IMR-90 (cell line): ENCODE measurements at regions not wholly inside any gene's neighbourhood (a gene's known extent, or its start where the extent isn't known, plus 50 kb on each side); places are given as distances from the start of the nearest gene placed in this dataset.

ENCODE experiments used
- ATAC-seq: fragments of 200-7000 bp; cut with Tn5 transposase; 2 replicates; pipeline ENCODE4 v1.9.1; 2020; ENCODE audit warnings: low read depth, mild to moderate bottlenecking, moderate library complexity
- BruUV-seq: library from RNA; stranded (reverse); fragments of 400-500 nt; replicated peaks from 2 replicates; lab custom pipeline; 2021; lab: Mats Ljungman, UMichigan
- CTCF ChIA-PET: fragments of 300-600 bp; formaldehyde crosslinking; extraction: SDS; loops from one replicate; lab custom pipeline; 2021; ENCODE audit warnings: antibody characterized with exemption; lab: Yijun Ruan, JAX
- POLR2A ChIA-PET: fragments of 300-600 bp; sonication (Branson Sonifier 250); formaldehyde crosslinking; loops from one replicate; lab custom pipeline; 2022; ENCODE audit warnings: antibody characterized with exemption; ENCODE audit not compliant: unreplicated experiment; lab: Charles Lee
- DNase-seq: peaks from one replicate; pipeline ENCODE4 v3.0.0; 2013
- H2AFZ ChIP-seq: replicated peaks from 2 replicates; pipeline ENCODE3; 2013; ENCODE audit warnings: low read length, mild to moderate bottlenecking; ENCODE audit not compliant: poor library complexity
- H2AK5ac ChIP-seq: 2 replicates; pipeline ENCODE4 v1.6.1; 2013; ENCODE audit warnings: low read depth, low read length, inconsistent platforms
- H2AK9ac ChIP-seq: replicated peaks from 2 replicates; pipeline ENCODE3; 2013; ENCODE audit warnings: mild to moderate bottlenecking, low read depth, low read length, moderate library complexity; ENCODE audit not compliant: poor library complexity
- H2BK120ac ChIP-seq: 2 replicates; pipeline ENCODE4 v1.6.1; 2013; ENCODE audit warnings: low read depth, low read length, inconsistent platforms
- H2BK15ac ChIP-seq: 3 replicates; pipeline ENCODE4 v1.6.1; 2013; ENCODE audit warnings: low read depth, low read length, inconsistent platforms
- H2BK20ac ChIP-seq: 2 replicates; pipeline ENCODE4 v1.6.1; 2013; ENCODE audit warnings: low read depth, mild to moderate bottlenecking, inconsistent platforms, low read length, moderate library complexity
- H2BK5ac ChIP-seq: 2 replicates; pipeline ENCODE4 v1.6.1; 2013; ENCODE audit warnings: mild to moderate bottlenecking, low read depth, low read length, inconsistent platforms; ENCODE audit not compliant: poor library complexity, severe bottlenecking
- H3K14ac ChIP-seq: replicated peaks from 2 replicates; pipeline ENCODE4 v1.6.1; 2013; ENCODE audit warnings: low read depth, low read length, inconsistent platforms
- H3K18ac ChIP-seq: 2 replicates; pipeline ENCODE4 v1.6.1; 2013; ENCODE audit warnings: low read depth, low read length, control low read depth
- H3K23ac ChIP-seq: 2 replicates; pipeline ENCODE4 v1.6.1; 2013; ENCODE audit warnings: low read depth, low read length, inconsistent platforms
- H3K27ac ChIP-seq: 2 replicates; pipeline ENCODE4 v1.5.1; 2013; ENCODE audit warnings: mild to moderate bottlenecking, control low read depth, low read length; ENCODE audit not compliant: insufficient read depth
- H3K27me3 ChIP-seq: 2 replicates; pipeline ENCODE4 v1.6.1; 2013; ENCODE audit warnings: low read length; ENCODE audit not compliant: control insufficient read depth, insufficient read depth
- H3K36me3 ChIP-seq: 2 replicates; pipeline ENCODE4 v1.6.1; 2013; ENCODE audit warnings: low read length, mixed read lengths; ENCODE audit not compliant: control insufficient read depth, insufficient read depth
- H3K4ac ChIP-seq: 2 replicates; pipeline ENCODE4 v1.6.1; 2013; ENCODE audit warnings: low read depth, low read length, inconsistent platforms
- H3K4me1 ChIP-seq: 2 replicates; pipeline ENCODE4 v1.6.1; 2013; ENCODE audit warnings: low read length, mixed read lengths; ENCODE audit not compliant: control insufficient read depth, insufficient read depth
- H3K4me2 ChIP-seq: 2 replicates; pipeline ENCODE4 v1.6.1; 2013; ENCODE audit warnings: low read depth, mild to moderate bottlenecking, control low read depth, low read length, moderate library complexity
- H3K4me3 ChIP-seq: 2 replicates; pipeline ENCODE4 v1.5.1; 2013; ENCODE audit warnings: low read depth, mild to moderate bottlenecking, control low read depth, low read length, moderate library complexity; ENCODE audit not compliant: insufficient read depth
- H3K56ac ChIP-seq: 2 replicates; pipeline ENCODE4 v1.6.1; 2013; ENCODE audit warnings: low read length, inconsistent platforms; ENCODE audit not compliant: insufficient read depth; ENCODE audit errors: extremely low read depth
- H3K79me1 ChIP-seq, 2 experiments: 2 replicates each; pipeline ENCODE4 v1.6.1; 2013; ENCODE audit warnings: low read length in 2 of 2, inconsistent platforms in 1 of 2, low read depth in 1 of 2
- H3K9ac ChIP-seq: 2 replicates; pipeline ENCODE4 v1.6.1; 2013; ENCODE audit warnings: low read depth, low read length, control low read depth
- H3K9me1 ChIP-seq: 2 replicates; pipeline ENCODE4 v1.6.1; 2013; ENCODE audit warnings: low read length, inconsistent platforms; ENCODE audit not compliant: insufficient read depth
- H3K9me3 ChIP-seq: 2 replicates; pipeline ENCODE4 v1.6.1; 2013; ENCODE audit warnings: low read length; ENCODE audit not compliant: control insufficient read depth, insufficient read depth
- H4K20me1 ChIP-seq: 2 replicates; pipeline ENCODE4 v1.6.1; 2013; ENCODE audit warnings: low read length, inconsistent platforms; ENCODE audit not compliant: insufficient read depth
- H4K5ac ChIP-seq: 2 replicates; pipeline ENCODE4 v1.6.1; 2013; ENCODE audit warnings: mild to moderate bottlenecking, low read depth, low read length, control low read depth
- H4K8ac ChIP-seq, 2 experiments: 2 replicates each; pipeline ENCODE4 v1.6.1; 2013; ENCODE audit warnings: low read depth in 2 of 2, low read length in 2 of 2, control low read depth in 1 of 2, inconsistent platforms in 1 of 2
- H4K91ac ChIP-seq: 2 replicates; pipeline ENCODE4 v1.6.1; 2013; ENCODE audit warnings: low read depth, low read length, inconsistent platforms; ENCODE audit not compliant: insufficient read depth
- FOS ChIP-seq: fragments of 150-350 bp; IDR thresholded peaks from 2 replicates; pipeline ENCODE4 v1.6.1; 2016; ENCODE audit warnings: low read depth, low read length
- MAZ ChIP-seq: IDR thresholded peaks from 2 replicates; pipeline ENCODE4 v1.6.1; 2012; ENCODE audit warnings: low read depth, mild to moderate bottlenecking, low read length, improper control_type of control experiment, moderate library complexity, borderline replicate concordance
- NFE2L2 ChIP-seq: fragments of 150-350 bp; IDR thresholded peaks from 2 replicates; pipeline ENCODE4 v1.6.1; 2016; ENCODE audit warnings: low read depth, mild to moderate bottlenecking, low read length
- POLR2A ChIP-seq: IDR thresholded peaks from 2 replicates; pipeline ENCODE4 v1.6.1; 2012; ENCODE audit warnings: mild to moderate bottlenecking, low read depth, low read length
- RFX5 ChIP-seq: IDR thresholded peaks from 2 replicates; pipeline ENCODE4 v1.8.0; 2012; ENCODE audit warnings: low read depth, mild to moderate bottlenecking, low read length, moderate library complexity
- WGBS, 2 experiments: methylation state at CpG; one replicate each; pipeline versions ENCODE4 v1.1.5 to v1.1.7; 2013; ENCODE audit warnings: missing lambda C conversion rate in 2 of 2; ENCODE audit not compliant: insufficient read length in 1 of 2; ENCODE audit errors: extremely low coverage in 2 of 2; 5-methylcytosine and 5-hydroxymethylcytosine counted together
- dilution Hi-C: fragments of 300-500 bp; cut with HindIII; formaldehyde crosslinking; loops from one replicate; pipeline ENCODE4 v1.14.3; 2018; ENCODE audit warnings: low sequenced_read_pairs; ENCODE audit not compliant: unreplicated experiment
- in situ Hi-C: fragments of 300-500 bp; cut with MboI; formaldehyde crosslinking; loops from 3 replicates; pipeline ENCODE4 v1.14.3; 2019; ENCODE audit warnings: low sequenced_read_pairs, inconsistent platforms, mixed read lengths
- intact Hi-C: fragments of 100-400 bp; cut with micrococcal nuclease; formaldehyde crosslinking; loops from 2 replicates; pipeline ENCODE4 v1.10.0; 2022

DNA sequence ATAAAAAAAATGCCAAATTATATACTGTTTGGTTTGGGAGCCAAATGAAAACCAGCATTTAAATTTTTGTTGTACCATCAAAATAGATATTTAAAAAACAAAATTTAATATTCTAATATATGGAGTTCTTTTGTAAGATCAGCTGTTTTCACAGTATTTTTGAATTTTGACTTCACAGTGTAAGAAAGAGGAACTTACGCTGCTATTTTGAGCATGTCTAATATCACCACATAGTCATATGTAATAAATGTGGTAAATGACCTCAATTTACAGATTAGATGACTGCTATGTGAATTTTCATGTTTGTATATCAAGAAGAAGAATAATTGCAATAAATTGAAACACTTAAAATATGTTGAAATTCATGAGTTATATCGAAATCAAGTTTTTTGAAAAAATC, 189.6 kb downstream of the ARRDC4 start:
- H4K20me1 ChIP-seq = no peaks in the 10 kb centered on the region
- TF ChIP-seq FOS (no peak), NFE2L2 (no peak), RFX5 (no peak), POLR2A (no peak), MAZ (no peak)
- H3K27ac ChIP-seq = no peak overlapping the region
- H2AFZ ChIP-seq = no peak overlapping the region
- no peak for ATAC-seq
- H2BK15ac ChIP-seq = no peak overlapping the region
- no peak overlapping the region for H2AK5ac ChIP-seq
- H3K23ac ChIP-seq = no peak overlapping the region
- no peak overlapping the region for H2BK120ac ChIP-seq
- ChIA-PET CTCF (no interaction called here), POLR2A (no interaction called here)
- H2AK9ac ChIP-seq = no peak overlapping the region
- no peak overlapping the region for H4K8ac ChIP-seq
- intact Hi-C loops (no loop called here), in situ Hi-C loops (no loop called here), dilution Hi-C loops (no loop called here)
- no peaks in the 10 kb centered on the region for H3K4me1 ChIP-seq
- no CpG with 5 or more reads among the region's 2 CpGs for WGBS, 2 experiments
- H3K36me3 ChIP-seq = no peaks in the 10 kb centered on the region
- no peaks in the 10 kb centered on the region for H3K27me3 ChIP-seq
- no peak overlapping the region for H3K4me3 ChIP-seq
- H3K9ac ChIP-seq = no peak overlapping the region
- H4K5ac ChIP-seq = no peak overlapping the region
- H3K4ac ChIP-seq = no peak overlapping the region
- H2BK5ac ChIP-seq = no peak overlapping the region
- peaks cover 18% of the 10 kb centered on the region for H3K9me3 ChIP-seq
- no peak overlapping the region for H3K14ac ChIP-seq
- no peak overlapping the region for H3K18ac ChIP-seq
- BruUV-seq = no TSS peak
- no peak overlapping the region for H4K91ac ChIP-seq
- no peak overlapping the region for H3K4me2 ChIP-seq
- no peaks in the 10 kb centered on the region for H3K79me1 ChIP-seq
- no peak overlapping the region for H2BK20ac ChIP-seq
- no peak overlapping the region for H3K56ac ChIP-seq
- H3K9me1 ChIP-seq = no peaks in the 10 kb centered on the region
- DNase-seq = no peak
